ENCODE measurements at regions not wholly inside any gene's neighbourhood (a gene's known extent, or its start where the extent isn't known, plus 50 kb on each side); places are given as distances from the start of the nearest gene placed in this dataset.

GRCh38 chr13:47478985-47479384 is 522.1 kb downstream of the SUCLA2 start:
- no peak for DNase-seq
- intact Hi-C loops (cut with DNase I) = no loop called here

GRCh38 chr13:47475441-47475948 is 525.6 kb downstream of the SUCLA2 start:
- no peak for DNase-seq
- intact Hi-C loops (cut with DNase I) = no loop called here

- intact Hi-C loops (cut with DNase I) = no loop called here
- no peak for DNase-seq
These were observed 526.2 kb downstream of the SUCLA2 start for GRCh38 chr13:47474839-47475238.

- intact Hi-C loops (cut with DNase I) = no loop called here
These were observed 526.7 kb downstream of the SUCLA2 start for GRCh38 chr13:47474326-47474725.

GRCh38 chr13:47472516-47472915 is 528.6 kb downstream of the SUCLA2 start:
- intact Hi-C loops (cut with DNase I) = no loop called here
- no peak for DNase-seq

More at GRCh38 chr13:47474326-47474725, 526.7 kb downstream of the SUCLA2 start:
- DNase-seq = no peak

GRCh38 chr13:47463726-47464125 is 537.3 kb downstream of the SUCLA2 start:
- intact Hi-C loops (cut with DNase I) = no loop called here
- DNase-seq = no peak

GRCh38 chr13:47463002-47463401 is 538.1 kb downstream of the SUCLA2 start:
- intact Hi-C loops (cut with DNase I) = no loop called here
- no peak for DNase-seq

- intact Hi-C loops (cut with DNase I) = no loop called here
- peak in 1 of 42 donors; percentile 6 for DNase-seq
These were observed 539.3 kb downstream of the SUCLA2 start for GRCh38 chr13:47461816-47462215.

GRCh38 chr13:47459512-47459911 is 541.6 kb downstream of the SUCLA2 start:
- intact Hi-C loops (cut with DNase I) = no loop called here
- DNase-seq = no peak

GRCh38 chr13:47457626-47458025 is 543.4 kb downstream of the SUCLA2 start:
- intact Hi-C loops (cut with DNase I) = no loop called here

GRCh38 chr13:47455626-47456025 is 545.4 kb downstream of the SUCLA2 start:
- DNase-seq = no peak
- intact Hi-C loops (cut with DNase I) = no loop called here

More at GRCh38 chr13:47457626-47458025, 543.4 kb downstream of the SUCLA2 start:
- DNase-seq = no peak

- intact Hi-C loops (cut with DNase I) = no loop called here
- DNase-seq = no peak
These were observed 546.1 kb downstream of the SUCLA2 start for GRCh38 chr13:47454986-47455385.

GRCh38 chr13:47437406-47437805 is 540.6 kb upstream of the HTR2A start:
- intact Hi-C loops (cut with DNase I) = no loop called here
- DNase-seq = no peak

GRCh38 chr13:47433461-47434005 is 536.7 kb upstream of the HTR2A start:
- no peak for DNase-seq
- intact Hi-C loops (cut with DNase I) = no loop called here

GRCh38 chr13:47426126-47426849 is 529.4 kb upstream of the HTR2A start:
- intact Hi-C loops (cut with DNase I) = no loop called here
- peak in 1 of 42 donors; percentile 5 for DNase-seq

GRCh38 chr13:47421525-47421924 is 524.7 kb upstream of the HTR2A start:
- intact Hi-C loops (cut with DNase I) = no loop called here
- no peak for DNase-seq

GRCh38 chr13:47420568-47420967 is 523.7 kb upstream of the HTR2A start:
- intact Hi-C loops (cut with DNase I) = no loop called here
- no peak for DNase-seq

GRCh38 chr13:47420020-47420419 is 523.2 kb upstream of the HTR2A start:
- intact Hi-C loops (cut with DNase I) = no loop called here
- no peak for DNase-seq

GRCh38 chr13:47418206-47418920 is 521.5 kb upstream of the HTR2A start:
- intact Hi-C loops (cut with DNase I) = no loop called here
- no peak for DNase-seq

GRCh38 chr13:47417485-47417884 is 520.6 kb upstream of the HTR2A start:
- intact Hi-C loops (cut with DNase I) = no loop called here
- no peak for DNase-seq

Measured in head of caudate nucleus (tissue), 42 donors.